DND-41 (cell line): ENCODE measurements at regions not wholly inside any gene's neighbourhood (a gene's known extent, or its start where the extent isn't known, plus 50 kb on each side); places are given as distances from the start of the nearest gene placed in this dataset.

ENCODE experiments used
- ATAC-seq: fragments of 200-7000 bp; cut with Tn5 transposase; 3 replicates; pipeline ENCODE4 v1.9.1; 2021; ENCODE audit warnings: low read depth; ENCODE audit not compliant: insufficient read depth
- DNase-seq: peaks from one replicate; pipeline ENCODE4 v3.0.0-alpha.2; 2020
- H2AFZ ChIP-seq: 2 replicates; pipeline ENCODE4 v1.6.0; 2012; ENCODE audit warnings: low read depth, low read length
- H3K27ac ChIP-seq: 2 replicates; pipeline ENCODE4 v1.5.1; 2012; ENCODE audit warnings: low read length, inconsistent platforms
- H3K27me3 ChIP-seq: fragments of 200-600 bp; sonication (generic); 2 replicates; pipeline ENCODE4 v1.6.0; 2012; ENCODE audit warnings: low read length, mild to moderate bottlenecking, inconsistent platforms; ENCODE audit not compliant: insufficient read depth, poor library complexity
- H3K36me3 ChIP-seq: 2 replicates; pipeline ENCODE4 v1.5.1; 2012; ENCODE audit warnings: low read length, inconsistent platforms; ENCODE audit not compliant: insufficient read depth
- H3K4me1 ChIP-seq: 2 replicates; pipeline ENCODE4 v1.5.1; 2012; ENCODE audit warnings: mild to moderate bottlenecking, low read length; ENCODE audit not compliant: insufficient read depth
- H3K4me2 ChIP-seq: 2 replicates; pipeline ENCODE4 v1.6.0; 2012; ENCODE audit warnings: mild to moderate bottlenecking, moderate library complexity, low read length, inconsistent platforms; ENCODE audit not compliant: insufficient read depth
- H3K4me3 ChIP-seq, 2 experiments: fragments of 200-600 bp in 1 of 2; shearing (Covaris generic) in 1 of 2; 2 replicates each; pipeline ENCODE4 v1.5.1; 2012 to 2016; ENCODE audit warnings: inconsistent platforms in 2 of 2, low read length in 2 of 2, mild to moderate bottlenecking in 2 of 2, low read depth in 1 of 2, moderate library complexity in 1 of 2
- H3K79me2 ChIP-seq: 2 replicates; pipeline ENCODE4 v1.6.0; 2012; ENCODE audit warnings: low read length, inconsistent platforms; ENCODE audit not compliant: insufficient read depth
- H3K9ac ChIP-seq: 2 replicates; pipeline ENCODE4 v1.6.0; 2012; ENCODE audit warnings: low read depth, mild to moderate bottlenecking, inconsistent platforms, low read length, moderate library complexity
- H3K9me3 ChIP-seq: 2 replicates; pipeline ENCODE4 v1.5.1; 2012; ENCODE audit warnings: low read length, moderate library complexity, mild to moderate bottlenecking, inconsistent platforms; ENCODE audit not compliant: insufficient read depth, severe bottlenecking
- H4K20me1 ChIP-seq: 2 replicates; pipeline ENCODE4 v1.6.0; 2012; ENCODE audit warnings: low read length; ENCODE audit not compliant: insufficient read depth
- EZH2 ChIP-seq: IDR thresholded peaks from 3 replicates; pipeline ENCODE4 v1.6.1; 2012; ENCODE audit warnings: borderline replicate concordance, low read depth, mild to moderate bottlenecking, moderate library complexity, low read length, inconsistent platforms; ENCODE audit not compliant: severe bottlenecking
- TF ChIP-seq, protein P1 (sequence below): IDR thresholded peaks from 2 replicates; pipeline ENCODE4 v1.5.1; 2012; ENCODE audit warnings: borderline replicate concordance, low read length, moderate library complexity, mild to moderate bottlenecking; ENCODE audit not compliant: poor library complexity, severe bottlenecking; ENCODE audit errors: extremely low read depth

DNA sequence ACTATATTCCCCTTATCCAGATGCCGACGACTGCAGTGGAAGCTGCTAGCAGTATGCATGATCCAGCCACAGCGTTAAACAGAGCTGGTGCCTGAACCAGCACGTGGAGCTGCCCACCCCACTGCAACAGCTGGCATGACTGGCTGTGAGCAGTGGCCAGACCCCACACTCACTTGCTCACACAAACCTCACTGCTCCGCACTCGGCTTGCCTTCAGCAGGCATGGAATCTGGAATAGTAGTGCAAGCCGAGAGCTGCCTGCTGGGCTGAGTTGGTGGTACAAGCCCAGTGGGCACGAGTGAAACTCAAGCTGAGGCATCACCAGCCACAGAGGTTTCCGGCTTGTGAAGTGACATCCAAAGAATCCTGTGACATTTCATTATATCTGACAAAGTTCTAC lies 1197.6 kb downstream of the FAM133A start:
- no peak for DNase-seq
- Histone ChIP-seq H3K27ac (no peak overlapping the region), H3K4me3 (no peak overlapping the region), H3K4me2 (no peak overlapping the region), H3K36me3 (no peaks in the 10 kb centered on the region), H3K9ac (no peak overlapping the region), H3K79me2 (no peaks in the 10 kb centered on the region), H4K20me1 (no peaks in the 10 kb centered on the region), H2AFZ (no peak overlapping the region), H3K4me1 (no peaks in the 10 kb centered on the region), H3K9me3 (no peaks in the 10 kb centered on the region), H3K27me3 (no peaks in the 10 kb centered on the region)
- TF ChIP-seq, protein P1, sequence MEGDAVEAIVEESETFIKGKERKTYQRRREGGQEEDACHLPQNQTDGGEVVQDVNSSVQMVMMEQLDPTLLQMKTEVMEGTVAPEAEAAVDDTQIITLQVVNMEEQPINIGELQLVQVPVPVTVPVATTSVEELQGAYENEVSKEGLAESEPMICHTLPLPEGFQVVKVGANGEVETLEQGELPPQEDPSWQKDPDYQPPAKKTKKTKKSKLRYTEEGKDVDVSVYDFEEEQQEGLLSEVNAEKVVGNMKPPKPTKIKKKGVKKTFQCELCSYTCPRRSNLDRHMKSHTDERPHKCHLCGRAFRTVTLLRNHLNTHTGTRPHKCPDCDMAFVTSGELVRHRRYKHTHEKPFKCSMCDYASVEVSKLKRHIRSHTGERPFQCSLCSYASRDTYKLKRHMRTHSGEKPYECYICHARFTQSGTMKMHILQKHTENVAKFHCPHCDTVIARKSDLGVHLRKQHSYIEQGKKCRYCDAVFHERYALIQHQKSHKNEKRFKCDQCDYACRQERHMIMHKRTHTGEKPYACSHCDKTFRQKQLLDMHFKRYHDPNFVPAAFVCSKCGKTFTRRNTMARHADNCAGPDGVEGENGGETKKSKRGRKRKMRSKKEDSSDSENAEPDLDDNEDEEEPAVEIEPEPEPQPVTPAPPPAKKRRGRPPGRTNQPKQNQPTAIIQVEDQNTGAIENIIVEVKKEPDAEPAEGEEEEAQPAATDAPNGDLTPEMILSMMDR = no peak
- no peak for TF ChIP-seq EZH2
- ATAC-seq = no peak

DNA sequence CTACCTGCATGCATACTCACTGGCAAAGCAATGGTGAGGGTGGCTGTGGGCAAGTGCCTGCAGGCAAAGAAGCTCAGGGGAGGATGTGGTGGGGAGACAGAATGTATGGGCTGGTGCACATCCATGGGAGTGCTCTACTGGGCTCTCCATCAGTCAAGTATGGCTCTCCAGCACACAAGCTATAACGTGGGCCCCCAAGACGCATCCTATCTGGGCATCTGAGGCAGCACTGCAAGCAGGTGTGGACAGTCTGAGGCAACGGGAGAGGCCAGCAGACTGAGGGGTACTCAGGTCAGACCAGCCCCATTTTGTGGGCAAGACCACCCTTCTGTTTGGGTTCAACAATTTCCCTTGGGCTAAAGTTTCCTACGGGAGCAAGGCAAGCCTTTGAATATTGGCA lies 1227.8 kb downstream of the FAM133A start:
- H3K79me2 ChIP-seq = no peaks in the 10 kb centered on the region
- ATAC-seq (no peak), DNase-seq (no peak)
- no peaks in the 10 kb centered on the region for H3K9me3 ChIP-seq
- H3K4me2 ChIP-seq = no peak overlapping the region
- no peaks in the 10 kb centered on the region for H4K20me1 ChIP-seq
- H3K27me3 ChIP-seq = no peaks in the 10 kb centered on the region
- no peak overlapping the region for H3K4me3 ChIP-seq
- no peak for TF ChIP-seq EZH2
- TF ChIP-seq, protein P1 = no peak
- no peaks in the 10 kb centered on the region for H3K4me1 ChIP-seq
- no peak overlapping the region for H2AFZ ChIP-seq
- H3K36me3 ChIP-seq = no peaks in the 10 kb centered on the region
- no peak overlapping the region for H3K27ac ChIP-seq
- no peak overlapping the region for H3K9ac ChIP-seq

DNA sequence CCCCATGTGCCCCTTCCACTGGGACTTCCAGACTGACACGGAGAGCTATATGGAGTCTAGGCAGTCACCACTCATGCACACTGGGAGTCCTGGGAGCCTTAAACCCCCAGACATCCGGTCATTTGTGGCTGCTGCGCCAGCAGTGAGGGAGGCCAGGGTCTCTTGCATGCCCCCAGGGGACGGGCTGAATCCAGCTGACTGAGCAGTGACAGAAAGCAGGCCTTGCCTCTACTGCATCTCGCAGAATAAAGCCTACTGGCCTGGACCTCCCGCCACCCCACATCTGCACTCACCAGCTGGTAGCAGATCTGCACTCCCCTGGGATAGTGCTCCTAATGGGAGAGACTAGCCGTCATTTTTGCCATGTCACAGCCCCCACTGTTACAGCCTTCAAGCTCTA lies 1234.2 kb downstream of the FAM133A start:
- no peaks in the 10 kb centered on the region for H4K20me1 ChIP-seq
- no peak overlapping the region for H3K27ac ChIP-seq
- no peak overlapping the region for H2AFZ ChIP-seq
- H3K36me3 ChIP-seq = no peaks in the 10 kb centered on the region
- ATAC-seq = no peak
- no peaks in the 10 kb centered on the region for H3K9me3 ChIP-seq
- no peak for DNase-seq
- TF ChIP-seq EZH2 = no peak
- TF ChIP-seq, protein P1 = no peak
- H3K4me3 ChIP-seq = no peak overlapping the region
- no peaks in the 10 kb centered on the region for H3K27me3 ChIP-seq
- H3K4me2 ChIP-seq = no peak overlapping the region
- no peaks in the 10 kb centered on the region for H3K79me2 ChIP-seq
- no peak overlapping the region for H3K9ac ChIP-seq
- H3K4me1 ChIP-seq = no peaks in the 10 kb centered on the region

DNA sequence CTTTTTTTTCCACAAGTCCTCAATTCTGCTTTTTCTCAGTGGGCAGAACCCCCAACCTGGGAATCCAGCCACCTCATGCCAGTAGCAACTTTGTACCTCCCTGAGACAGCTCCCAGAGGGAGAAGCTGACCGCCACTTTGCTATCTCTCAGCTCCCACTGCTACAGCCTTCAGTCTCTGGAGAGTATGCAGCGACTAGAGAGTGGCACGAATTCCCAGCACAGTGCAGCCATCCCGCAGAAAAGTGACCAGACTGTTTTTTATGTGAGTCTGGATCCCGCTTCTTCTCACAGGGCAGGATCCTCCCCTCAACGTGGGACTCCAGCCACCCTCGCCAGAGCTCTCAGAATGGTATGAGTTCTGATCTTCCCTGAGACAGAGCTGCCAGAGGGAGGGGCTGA lies 1234.6 kb downstream of the FAM133A start:
- Histone ChIP-seq H3K9me3 (no peaks in the 10 kb centered on the region), H3K27me3 (no peaks in the 10 kb centered on the region), H3K79me2 (no peaks in the 10 kb centered on the region), H3K9ac (no peak overlapping the region), H4K20me1 (no peaks in the 10 kb centered on the region), H3K36me3 (no peaks in the 10 kb centered on the region), H3K27ac (no peak overlapping the region), H3K4me2 (no peak overlapping the region), H3K4me3 (no peak overlapping the region), H2AFZ (no peak overlapping the region), H3K4me1 (no peaks in the 10 kb centered on the region)
- no peak for DNase-seq
- TF ChIP-seq, protein P1 = no peak
- no peak for TF ChIP-seq EZH2
- no peak for ATAC-seq
